DOHH2 (cell line): ENCODE measurements at regions not wholly inside any gene's neighbourhood (a gene's known extent, or its start where the extent isn't known, plus 50 kb on each side); places are given as distances from the start of the nearest gene placed in this dataset.

Experiments
- EZH2phosphoT487 ChIP-seq: fragments of 200-600 bp; sonication (generic); IDR thresholded peaks from 2 replicates; pipeline ENCODE4 v1.6.1; 2017; ENCODE audit warnings: borderline replicate concordance, mild to moderate bottlenecking, antibody characterized with exemption, low read length, moderate library complexity, mixed read lengths
- TF ChIP-seq, protein P1 (sequence below): fragments of 200-600 bp; sonication (generic); IDR thresholded peaks from one replicate; pipeline ENCODE4 v1.5.1; 2014; ENCODE audit warnings: antibody characterized with exemption, mild to moderate bottlenecking, low read depth, low read length; ENCODE audit not compliant: poor library complexity, severe bottlenecking

DNA sequence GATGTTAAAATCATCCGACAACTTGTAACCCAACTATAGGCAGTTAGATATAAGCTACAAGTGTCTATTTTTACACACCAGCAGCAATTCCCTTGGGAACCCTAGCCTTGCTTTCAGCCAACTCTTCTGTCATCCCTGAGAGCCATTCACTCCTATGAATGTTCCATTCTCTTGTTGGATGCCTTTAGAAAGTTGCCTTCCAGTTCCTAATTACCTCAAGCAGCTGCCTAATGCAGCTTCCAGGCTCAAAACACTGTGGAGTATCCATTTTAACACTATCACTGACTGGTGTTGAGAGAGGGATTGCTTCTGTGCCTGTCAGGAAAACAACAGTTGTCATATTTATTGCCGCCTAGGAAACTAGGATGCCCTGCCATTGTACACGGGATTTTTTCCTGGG, 402.0 kb upstream of the ACVR2A start:
- TF ChIP-seq, protein P1, sequence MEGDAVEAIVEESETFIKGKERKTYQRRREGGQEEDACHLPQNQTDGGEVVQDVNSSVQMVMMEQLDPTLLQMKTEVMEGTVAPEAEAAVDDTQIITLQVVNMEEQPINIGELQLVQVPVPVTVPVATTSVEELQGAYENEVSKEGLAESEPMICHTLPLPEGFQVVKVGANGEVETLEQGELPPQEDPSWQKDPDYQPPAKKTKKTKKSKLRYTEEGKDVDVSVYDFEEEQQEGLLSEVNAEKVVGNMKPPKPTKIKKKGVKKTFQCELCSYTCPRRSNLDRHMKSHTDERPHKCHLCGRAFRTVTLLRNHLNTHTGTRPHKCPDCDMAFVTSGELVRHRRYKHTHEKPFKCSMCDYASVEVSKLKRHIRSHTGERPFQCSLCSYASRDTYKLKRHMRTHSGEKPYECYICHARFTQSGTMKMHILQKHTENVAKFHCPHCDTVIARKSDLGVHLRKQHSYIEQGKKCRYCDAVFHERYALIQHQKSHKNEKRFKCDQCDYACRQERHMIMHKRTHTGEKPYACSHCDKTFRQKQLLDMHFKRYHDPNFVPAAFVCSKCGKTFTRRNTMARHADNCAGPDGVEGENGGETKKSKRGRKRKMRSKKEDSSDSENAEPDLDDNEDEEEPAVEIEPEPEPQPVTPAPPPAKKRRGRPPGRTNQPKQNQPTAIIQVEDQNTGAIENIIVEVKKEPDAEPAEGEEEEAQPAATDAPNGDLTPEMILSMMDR = no peak
- TF ChIP-seq EZH2phosphoT487 = no peak
